WTC11 (cell line): ENCODE measurements at regions not wholly inside any gene's neighbourhood (a gene's known extent, or its start where the extent isn't known, plus 50 kb on each side); places are given as distances from the start of the nearest gene placed in this dataset.

Experiments used
- ATAC-seq: fragments of 200-7000 bp; cut with Tn5 transposase; 2 replicates; pipeline ENCODE4 v1.10.0; 2021; ENCODE audit warnings: mild to moderate bottlenecking, moderate library complexity
- CTCF ChIA-PET: fragments of 300-600 bp; sonication (Branson Sonifier 250); formaldehyde crosslinking; loops from one replicate; lab custom pipeline; 2021; ENCODE audit warnings: antibody characterized with exemption; lab: Charles Lee
- POLR2A ChIA-PET: fragments of 350-600 bp; sonication (Branson Sonifier 250); formaldehyde crosslinking; loops from one replicate; lab custom pipeline; 2021; ENCODE audit warnings: antibody characterized with exemption; lab: Charles Lee
- DNase-seq: peaks from one replicate; pipeline ENCODE4 v3.0.0; 2021; ENCODE audit warnings: low spot score
- H3K27ac Mint-ChIP-seq: 2 replicates; pipeline ENCODE4 v1.8.0; 2021; ENCODE audit warnings: mixed read lengths
- H3K27me3 Mint-ChIP-seq: 2 replicates; pipeline ENCODE4 v1.8.0; 2021; ENCODE audit warnings: low read depth, mild to moderate bottlenecking, moderate library complexity, mixed read lengths
- H3K36me3 Mint-ChIP-seq: 2 replicates; pipeline ENCODE4 v1.8.0; 2021; ENCODE audit warnings: mixed read lengths
- H3K4me1 Mint-ChIP-seq: 2 replicates; pipeline ENCODE4 v1.8.0; 2022; ENCODE audit warnings: mixed read lengths
- H3K4me3 Mint-ChIP-seq: 2 replicates; pipeline ENCODE4 v1.8.0; 2021; ENCODE audit warnings: mild to moderate bottlenecking, moderate library complexity, mixed read lengths
- H3K9me3 Mint-ChIP-seq: 2 replicates; pipeline ENCODE4 v1.8.0; 2021; ENCODE audit warnings: mixed read lengths
- E2F4 ChIP-seq: sonication (generic); formaldehyde crosslinking; IDR thresholded peaks from 2 replicates; pipeline ENCODE4 v1.8.1; 2022; ENCODE audit warnings: low read depth, mild to moderate bottlenecking, moderate library complexity, missing genetic modification reagents, borderline replicate concordance
- ESRRA ChIP-seq: sonication (generic); formaldehyde crosslinking; IDR thresholded peaks from 2 replicates; pipeline ENCODE4 v1.8.1; 2022; ENCODE audit warnings: mild to moderate bottlenecking, missing genetic modification reagents, borderline replicate concordance
- GTF2I ChIP-seq: fragments of 250-450 bp; sonication (Bioruptor Pico); conservative IDR thresholded peaks from 2 replicates; pipeline ENCODE4 v1.4.0; 2021; ENCODE audit warnings: mild to moderate bottlenecking
- KAT7 ChIP-seq: sonication (generic); formaldehyde crosslinking; IDR thresholded peaks from 2 replicates; pipeline ENCODE4 v1.8.1; 2023; ENCODE audit warnings: missing genetic modification reagents, mild to moderate bottlenecking, borderline replicate concordance
- MYBL2 ChIP-seq: sonication (generic); formaldehyde crosslinking; IDR thresholded peaks from 2 replicates; pipeline ENCODE4 v1.8.1; 2023; ENCODE audit warnings: mild to moderate bottlenecking, moderate library complexity, missing genetic modification reagents
- NFATC4 ChIP-seq: fragments of 250-450 bp; sonication (Bioruptor Pico); IDR thresholded peaks from 2 replicates; pipeline ENCODE4 v1.9.0; 2021; ENCODE audit warnings: mild to moderate bottlenecking
- TEAD4 ChIP-seq: sonication (generic); formaldehyde crosslinking; IDR thresholded peaks from 2 replicates; pipeline ENCODE4 v1.8.0; 2022; ENCODE audit warnings: mild to moderate bottlenecking, missing genetic modification reagents
- ZNF263 ChIP-seq: sonication (generic); formaldehyde crosslinking; IDR thresholded peaks from 2 replicates; pipeline ENCODE4 v1.8.1; 2022; ENCODE audit warnings: low read depth, mild to moderate bottlenecking, moderate library complexity, missing genetic modification reagents
- ZNF423 ChIP-seq: fragments of 250-450 bp; sonication (Bioruptor Pico); IDR thresholded peaks from 2 replicates; pipeline ENCODE4 v2.1.2; 2022; ENCODE audit warnings: mild to moderate bottlenecking, moderate library complexity
- ZNF671 ChIP-seq: fragments of 250-450 bp; sonication (Bioruptor Pico); IDR thresholded peaks from 2 replicates; pipeline ENCODE4 v1.8.0; 2021; ENCODE audit warnings: mild to moderate bottlenecking
- TF ChIP-seq, protein P1 (sequence below): sonication (generic); formaldehyde crosslinking; IDR thresholded peaks from 2 replicates; pipeline ENCODE4 v1.8.1; 2022; ENCODE audit warnings: mild to moderate bottlenecking, missing genetic modification reagents, moderate library complexity, borderline replicate concordance
- TF ChIP-seq, protein P2 (sequence below): sonication (generic); formaldehyde crosslinking; IDR thresholded peaks from 2 replicates; pipeline ENCODE4 v1.8.0; 2023; ENCODE audit warnings: mild to moderate bottlenecking, missing genetic modification reagents
- TF ChIP-seq, protein P3 (sequence below): sonication (generic); formaldehyde crosslinking; IDR thresholded peaks from 2 replicates; pipeline ENCODE4 v1.8.1; 2023; ENCODE audit warnings: mild to moderate bottlenecking, missing genetic modification reagents

GRCh38 chrX:43218198-43218597 lies 437.9 kb upstream of the MAOA start:
- H3K4me1 Mint-ChIP-seq: no peaks in the 10 kb centered on the region
- no peaks in the 10 kb centered on the region for H3K27me3 Mint-ChIP-seq

DNA sequence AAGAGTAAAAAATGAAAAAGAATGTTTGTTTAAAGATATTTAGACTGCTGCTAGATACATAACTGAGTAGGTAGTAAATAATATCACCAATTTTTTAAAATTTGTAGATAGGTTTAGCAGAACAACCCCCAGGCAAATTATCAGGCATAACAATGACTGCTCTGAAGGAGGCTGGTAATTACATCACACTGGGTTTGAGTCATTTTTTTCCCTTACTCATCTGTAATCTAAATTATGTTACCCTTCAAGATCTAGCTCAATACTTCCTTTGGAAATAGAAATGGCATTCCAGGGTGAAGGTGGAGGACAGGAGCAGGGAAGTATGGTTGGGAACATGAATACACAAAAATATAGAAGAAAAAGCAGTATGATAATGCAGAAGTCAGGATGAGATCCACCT lies 431.6 kb upstream of the MAOA start:
- H3K9me3 Mint-ChIP-seq: no peaks in the 10 kb centered on the region
- ChIA-PET POLR2A (no interaction called here), CTCF (no interaction called here)
- DNase-seq (no peak), ATAC-seq (no peak)
- no peak overlapping the region for H3K4me3 Mint-ChIP-seq
- H3K4me1 Mint-ChIP-seq: no peaks in the 10 kb centered on the region
- TF ChIP-seq KAT7 (CRISPR knock-in tag): no peak
- TF ChIP-seq, protein P1, sequence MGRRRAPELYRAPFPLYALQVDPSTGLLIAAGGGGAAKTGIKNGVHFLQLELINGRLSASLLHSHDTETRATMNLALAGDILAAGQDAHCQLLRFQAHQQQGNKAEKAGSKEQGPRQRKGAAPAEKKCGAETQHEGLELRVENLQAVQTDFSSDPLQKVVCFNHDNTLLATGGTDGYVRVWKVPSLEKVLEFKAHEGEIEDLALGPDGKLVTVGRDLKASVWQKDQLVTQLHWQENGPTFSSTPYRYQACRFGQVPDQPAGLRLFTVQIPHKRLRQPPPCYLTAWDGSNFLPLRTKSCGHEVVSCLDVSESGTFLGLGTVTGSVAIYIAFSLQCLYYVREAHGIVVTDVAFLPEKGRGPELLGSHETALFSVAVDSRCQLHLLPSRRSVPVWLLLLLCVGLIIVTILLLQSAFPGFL (CRISPR knock-in tag): no peak
- no peak for TF ChIP-seq ZNF263 (CRISPR knock-in tag)
- no peak for TF ChIP-seq TEAD4 (CRISPR knock-in tag)
- no peak for TF ChIP-seq E2F4
- no peak for TF ChIP-seq NFATC4 (CRISPR knock-in tag)
- no peak for TF ChIP-seq ESRRA (CRISPR knock-in tag)
- TF ChIP-seq, protein P2, sequence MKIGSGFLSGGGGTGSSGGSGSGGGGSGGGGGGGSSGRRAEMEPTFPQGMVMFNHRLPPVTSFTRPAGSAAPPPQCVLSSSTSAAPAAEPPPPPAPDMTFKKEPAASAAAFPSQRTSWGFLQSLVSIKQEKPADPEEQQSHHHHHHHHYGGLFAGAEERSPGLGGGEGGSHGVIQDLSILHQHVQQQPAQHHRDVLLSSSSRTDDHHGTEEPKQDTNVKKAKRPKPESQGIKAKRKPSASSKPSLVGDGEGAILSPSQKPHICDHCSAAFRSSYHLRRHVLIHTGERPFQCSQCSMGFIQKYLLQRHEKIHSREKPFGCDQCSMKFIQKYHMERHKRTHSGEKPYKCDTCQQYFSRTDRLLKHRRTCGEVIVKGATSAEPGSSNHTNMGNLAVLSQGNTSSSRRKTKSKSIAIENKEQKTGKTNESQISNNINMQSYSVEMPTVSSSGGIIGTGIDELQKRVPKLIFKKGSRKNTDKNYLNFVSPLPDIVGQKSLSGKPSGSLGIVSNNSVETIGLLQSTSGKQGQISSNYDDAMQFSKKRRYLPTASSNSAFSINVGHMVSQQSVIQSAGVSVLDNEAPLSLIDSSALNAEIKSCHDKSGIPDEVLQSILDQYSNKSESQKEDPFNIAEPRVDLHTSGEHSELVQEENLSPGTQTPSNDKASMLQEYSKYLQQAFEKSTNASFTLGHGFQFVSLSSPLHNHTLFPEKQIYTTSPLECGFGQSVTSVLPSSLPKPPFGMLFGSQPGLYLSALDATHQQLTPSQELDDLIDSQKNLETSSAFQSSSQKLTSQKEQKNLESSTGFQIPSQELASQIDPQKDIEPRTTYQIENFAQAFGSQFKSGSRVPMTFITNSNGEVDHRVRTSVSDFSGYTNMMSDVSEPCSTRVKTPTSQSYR: no peak
- no peak overlapping the region for H3K27ac Mint-ChIP-seq
- no peaks in the 10 kb centered on the region for H3K36me3 Mint-ChIP-seq
- no peaks in the 10 kb centered on the region for H3K27me3 Mint-ChIP-seq

More at GRCh38 chrX:43218198-43218597, 437.9 kb upstream of the MAOA start:
- ATAC-seq: no peak
- Mint-ChIP-seq H3K36me3 (peaks cover 28% of the 10 kb centered on the region), H3K27ac (no peak overlapping the region), H3K4me3 (no peak overlapping the region), H3K9me3 (peaks cover 36% of the 10 kb centered on the region)
- no peak for DNase-seq
- ChIA-PET POLR2A (no interaction called here), CTCF (no interaction called here)
- TF ChIP-seq ZNF423 (CRISPR knock-in tag): no peak
- TF ChIP-seq ZNF671 (CRISPR knock-in tag): no peak

- POLR2A ChIA-PET: no interaction called here
- CTCF ChIA-PET: no interaction called here
- H3K9me3 Mint-ChIP-seq: no peaks in the 10 kb centered on the region
- no peaks in the 10 kb centered on the region for H3K27me3 Mint-ChIP-seq
- ATAC-seq (no peak), DNase-seq (no peak)
- no peaks in the 10 kb centered on the region for H3K4me1 Mint-ChIP-seq
- no peaks in the 10 kb centered on the region for H3K36me3 Mint-ChIP-seq
- TF ChIP-seq MYBL2 (CRISPR knock-in tag) (no peak), GTF2I (CRISPR knock-in tag) (no peak), ESRRA (CRISPR knock-in tag) (no peak)
- TF ChIP-seq, protein P3, sequence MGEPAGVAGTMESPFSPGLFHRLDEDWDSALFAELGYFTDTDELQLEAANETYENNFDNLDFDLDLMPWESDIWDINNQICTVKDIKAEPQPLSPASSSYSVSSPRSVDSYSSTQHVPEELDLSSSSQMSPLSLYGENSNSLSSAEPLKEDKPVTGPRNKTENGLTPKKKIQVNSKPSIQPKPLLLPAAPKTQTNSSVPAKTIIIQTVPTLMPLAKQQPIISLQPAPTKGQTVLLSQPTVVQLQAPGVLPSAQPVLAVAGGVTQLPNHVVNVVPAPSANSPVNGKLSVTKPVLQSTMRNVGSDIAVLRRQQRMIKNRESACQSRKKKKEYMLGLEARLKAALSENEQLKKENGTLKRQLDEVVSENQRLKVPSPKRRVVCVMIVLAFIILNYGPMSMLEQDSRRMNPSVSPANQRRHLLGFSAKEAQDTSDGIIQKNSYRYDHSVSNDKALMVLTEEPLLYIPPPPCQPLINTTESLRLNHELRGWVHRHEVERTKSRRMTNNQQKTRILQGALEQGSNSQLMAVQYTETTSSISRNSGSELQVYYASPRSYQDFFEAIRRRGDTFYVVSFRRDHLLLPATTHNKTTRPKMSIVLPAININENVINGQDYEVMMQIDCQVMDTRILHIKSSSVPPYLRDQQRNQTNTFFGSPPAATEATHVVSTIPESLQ (CRISPR knock-in tag): no peak
- no peak overlapping the region for H3K27ac Mint-ChIP-seq
- H3K4me3 Mint-ChIP-seq: no peak overlapping the region
Measured at GRCh38 chrX:43225626-43226328, 430.3 kb upstream of the MAOA start.
